ENCODE measurements at regions not wholly inside any gene's neighbourhood (a gene's known extent, or its start where the extent isn't known, plus 50 kb on each side); places are given as distances from the start of the nearest gene placed in this dataset.

DNA sequence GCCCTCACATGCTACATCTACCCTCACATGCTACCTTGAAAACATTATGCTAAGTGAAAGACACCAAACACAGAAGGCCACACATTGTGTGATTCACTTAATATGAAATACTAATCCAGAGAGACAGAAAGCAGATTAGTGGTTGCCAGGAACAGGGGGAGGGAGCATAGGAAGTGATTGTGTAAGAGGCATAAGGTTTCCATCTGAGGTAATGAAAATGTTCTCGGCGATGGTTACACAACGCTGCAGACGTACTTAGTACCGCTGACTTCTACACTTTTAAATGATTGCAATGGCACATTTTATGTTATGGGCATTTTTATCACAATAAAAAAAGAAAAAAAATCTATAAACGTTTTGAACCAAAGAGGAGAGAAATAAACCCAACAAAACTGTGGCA, 742.3 kb downstream of the TYW1 start:
- DNase-seq = peak in 3 of 6 donors; percentile 17 to 24 (median 20)
- Histone ChIP-seq H3K4me1 (no peaks in the 10 kb centered on the region), H3K4me3 (no peak overlapping the region), H3K27ac (peak overlapping the region in 1 of 4 donors; percentile 28), H3K9me3 (no peaks in the 10 kb centered on the region), H3K27me3 (no peaks in the 10 kb centered on the region), H3K36me3 (no peaks in the 10 kb centered on the region)
- 23 to 25% methylated on average over 6 of the region's 6 CpGs for WGBS, 2 donors
- intact Hi-C loops (cut with DNase I) = no loop called here
- no peak for FAIRE-seq
- ATAC-seq = peak; percentile 61 to 96 (median 89)
- TF ChIP-seq, protein P1, sequence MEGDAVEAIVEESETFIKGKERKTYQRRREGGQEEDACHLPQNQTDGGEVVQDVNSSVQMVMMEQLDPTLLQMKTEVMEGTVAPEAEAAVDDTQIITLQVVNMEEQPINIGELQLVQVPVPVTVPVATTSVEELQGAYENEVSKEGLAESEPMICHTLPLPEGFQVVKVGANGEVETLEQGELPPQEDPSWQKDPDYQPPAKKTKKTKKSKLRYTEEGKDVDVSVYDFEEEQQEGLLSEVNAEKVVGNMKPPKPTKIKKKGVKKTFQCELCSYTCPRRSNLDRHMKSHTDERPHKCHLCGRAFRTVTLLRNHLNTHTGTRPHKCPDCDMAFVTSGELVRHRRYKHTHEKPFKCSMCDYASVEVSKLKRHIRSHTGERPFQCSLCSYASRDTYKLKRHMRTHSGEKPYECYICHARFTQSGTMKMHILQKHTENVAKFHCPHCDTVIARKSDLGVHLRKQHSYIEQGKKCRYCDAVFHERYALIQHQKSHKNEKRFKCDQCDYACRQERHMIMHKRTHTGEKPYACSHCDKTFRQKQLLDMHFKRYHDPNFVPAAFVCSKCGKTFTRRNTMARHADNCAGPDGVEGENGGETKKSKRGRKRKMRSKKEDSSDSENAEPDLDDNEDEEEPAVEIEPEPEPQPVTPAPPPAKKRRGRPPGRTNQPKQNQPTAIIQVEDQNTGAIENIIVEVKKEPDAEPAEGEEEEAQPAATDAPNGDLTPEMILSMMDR (IDR thresholded peaks at IDR 0.05) = no peak

DNA sequence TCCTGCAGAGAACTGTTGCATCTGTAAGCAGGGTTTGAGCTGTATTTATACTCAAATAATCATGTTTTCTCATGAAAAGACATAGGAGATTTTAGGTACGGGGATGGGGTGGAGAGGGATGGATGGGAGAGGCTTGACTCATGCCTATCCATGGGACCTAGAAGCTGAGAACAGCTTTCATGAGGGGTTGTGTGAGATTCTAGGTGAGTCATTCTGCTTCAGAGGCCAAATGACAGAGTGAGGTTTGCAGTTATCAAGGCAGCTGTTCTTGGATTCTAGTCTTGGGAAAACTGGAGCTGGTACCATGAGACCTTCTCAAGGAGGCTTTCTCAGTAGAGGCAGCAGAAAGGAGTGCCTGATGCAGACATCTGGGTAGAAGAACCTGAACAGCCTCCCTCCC, 746.9 kb downstream of the TYW1 start:
- Histone ChIP-seq H3K27me3 (no peaks in the 10 kb centered on the region), H3K9me3 (no peaks in the 10 kb centered on the region), H3K4me1 (no peaks in the 10 kb centered on the region), H3K4me3 (no peak overlapping the region), H3K27ac (no peak overlapping the region), H3K36me3 (no peaks in the 10 kb centered on the region)
- FAIRE-seq (no peak), DNase-seq (no peak), ATAC-seq (no peak)
- TF ChIP-seq, protein P1 (IDR thresholded peaks at IDR 0.05) = no peak
- 61 to 67% methylated on average over 1 of the region's 1 CpG for WGBS, 2 donors
- intact Hi-C loops (cut with DNase I) = no loop called here

DNA sequence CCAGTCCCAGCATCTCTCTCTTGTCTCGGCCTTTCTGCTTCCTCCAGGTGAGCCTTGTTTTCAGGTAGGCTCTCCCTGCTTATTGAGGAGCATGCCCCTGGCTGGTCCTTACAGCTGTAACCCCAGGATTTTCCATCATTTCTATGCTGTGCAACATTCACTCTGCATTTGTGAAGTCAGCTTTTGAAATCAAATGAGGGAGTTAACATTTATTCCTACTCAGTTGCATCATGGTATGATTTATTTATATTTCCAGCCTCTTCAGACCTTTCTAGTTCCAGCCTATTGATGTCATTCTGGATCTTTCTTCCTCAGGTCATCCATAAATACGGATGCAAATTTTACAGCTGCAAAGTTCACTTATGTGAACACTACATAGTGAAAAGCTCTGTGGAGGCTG, 755.6 kb downstream of the TYW1 start:
- 60 to 61% methylated on average over 2 of the region's 2 CpGs for WGBS, 2 donors
- no peak for ATAC-seq
- intact Hi-C loops (cut with DNase I) = no loop called here
- H3K4me3 ChIP-seq = no peak overlapping the region
- no peak for FAIRE-seq
- no peaks in the 10 kb centered on the region for H3K27me3 ChIP-seq
- no peaks in the 10 kb centered on the region for H3K9me3 ChIP-seq
- no peak for DNase-seq
- TF ChIP-seq, protein P1 (IDR thresholded peaks at IDR 0.05) = no peak
- H3K27ac ChIP-seq = no peak overlapping the region
- no peaks in the 10 kb centered on the region for H3K4me1 ChIP-seq
- no peaks in the 10 kb centered on the region for H3K36me3 ChIP-seq

DNA sequence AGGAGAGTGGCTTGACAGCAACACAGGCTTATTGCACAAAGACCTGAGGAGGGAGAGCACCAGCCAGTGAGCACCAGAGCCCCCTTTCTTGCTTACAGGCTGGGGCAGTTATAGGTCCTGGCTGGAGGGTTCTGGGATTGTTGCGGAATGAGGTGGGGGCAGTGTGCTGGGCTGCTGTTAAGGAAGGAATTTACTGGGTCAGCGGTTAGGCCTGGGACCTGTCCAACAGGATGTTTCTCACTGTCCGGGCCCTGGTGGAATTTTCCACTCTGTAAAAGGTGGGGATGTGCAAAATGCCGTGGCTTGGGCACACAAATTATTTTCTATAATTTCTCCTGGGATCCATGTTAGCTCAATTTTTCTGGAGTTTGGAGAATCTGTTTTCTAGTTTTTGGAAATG, 757.3 kb downstream of the TYW1 start:
- no peaks in the 10 kb centered on the region for H3K4me1 ChIP-seq
- intact Hi-C loops (cut with DNase I) = no loop called here
- H3K36me3 ChIP-seq = no peaks in the 10 kb centered on the region
- TF ChIP-seq, protein P1 (IDR thresholded peaks at IDR 0.05) = no peak
- no peak overlapping the region for H3K4me3 ChIP-seq
- 56 to 57% methylated on average over 4 of the region's 4 CpGs for WGBS, 2 donors
- DNase-seq = peak in 1 of 6 donors; percentile 13
- FAIRE-seq = no peak
- no peaks in the 10 kb centered on the region for H3K27me3 ChIP-seq
- H3K27ac ChIP-seq = no peak overlapping the region
- ATAC-seq = peak in 3 of 4 donors; percentile 36 to 65 (median 61)
- no peaks in the 10 kb centered on the region for H3K9me3 ChIP-seq

DNA sequence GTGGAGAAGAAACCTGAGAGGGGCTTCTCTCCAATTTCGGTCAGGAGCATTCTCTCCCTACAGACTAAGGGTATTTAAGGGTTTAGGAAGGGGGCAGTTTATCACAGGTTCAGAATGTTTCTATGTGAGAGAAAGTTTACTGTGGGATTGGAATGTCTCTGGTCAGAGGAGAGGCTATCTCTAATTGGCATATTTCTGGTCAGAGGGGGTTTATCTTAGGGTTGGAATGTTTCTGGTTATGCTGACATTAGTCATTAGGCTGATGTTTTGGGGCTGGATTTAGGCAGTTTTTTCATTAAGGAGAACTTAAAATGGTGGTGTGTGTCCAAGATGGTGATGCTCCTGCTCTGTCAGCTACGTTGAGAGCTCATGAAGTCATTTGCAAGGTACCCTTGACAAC, 758.0 kb downstream of the TYW1 start:
- intact Hi-C loops (cut with DNase I) = no loop called here
- FAIRE-seq = no peak
- Histone ChIP-seq H3K4me3 (no peak overlapping the region), H3K36me3 (no peaks in the 10 kb centered on the region), H3K27me3 (no peaks in the 10 kb centered on the region), H3K27ac (no peak overlapping the region), H3K4me1 (no peaks in the 10 kb centered on the region), H3K9me3 (no peaks in the 10 kb centered on the region)
- ATAC-seq = no peak
- WGBS, 2 donors = 63 to 70% methylated on average over 2 of the region's 2 CpGs
- DNase-seq = no peak
- TF ChIP-seq, protein P1 (IDR thresholded peaks at IDR 0.05) = no peak

Data from pancreas (tissue), 10 donors.